Panc1 (cell line): ENCODE measurements at regions not wholly inside any gene's neighbourhood (a gene's known extent, or its start where the extent isn't known, plus 50 kb on each side); places are given as distances from the start of the nearest gene placed in this dataset.

Experiments used
- ATAC-seq: fragments of 200-7000 bp; cut with Tn5 transposase; 2 replicates; pipeline ENCODE4 v1.9.1; 2020; ENCODE audit warnings: mild to moderate bottlenecking, moderate library complexity
- BruUV-seq: library from RNA; stranded (reverse); fragments of 400-500 nt; replicated peaks from 2 replicates; lab custom pipeline; 2021; lab: Mats Ljungman, UMichigan
- CTCF ChIA-PET: fragments of 300-600 bp; sonication (Branson Sonifier 250); formaldehyde crosslinking; loops from one replicate; lab custom pipeline; 2022; ENCODE audit warnings: antibody characterized with exemption; lab: Charles Lee
- POLR2A ChIA-PET: fragments of 300-600 bp; sonication (Branson Sonifier 250); formaldehyde crosslinking; loops from one replicate; lab custom pipeline; 2022; ENCODE audit warnings: antibody characterized with exemption; lab: Charles Lee
- DNase-seq: peaks from one replicate; pipeline ENCODE4 v3.0.0-alpha.2; 2010; ENCODE audit warnings: low read depth, low spot score
- H3K27ac ChIP-seq: 2 replicates; pipeline ENCODE4 v1.5.1; 2011; ENCODE audit warnings: mild to moderate bottlenecking, low read length, inconsistent platforms
- H3K27me3 ChIP-seq: fragments of 200-500 bp; sonication (Bioruptor generic); 2 replicates; pipeline ENCODE4 v1.6.0; 2014; ENCODE audit warnings: low read length, inconsistent platforms; ENCODE audit not compliant: control insufficient read depth, insufficient read depth
- H3K36me3 ChIP-seq: fragments of 200-500 bp; sonication (Bioruptor generic); 2 replicates; pipeline ENCODE4 v1.5.1; 2014; ENCODE audit warnings: inconsistent platforms, mild to moderate bottlenecking, low read length, moderate library complexity; ENCODE audit not compliant: control insufficient read depth, insufficient read depth
- H3K4me1 ChIP-seq: 2 replicates; pipeline ENCODE4 v1.5.1; 2011; ENCODE audit warnings: inconsistent platforms, mild to moderate bottlenecking, low read length, moderate library complexity; ENCODE audit not compliant: control insufficient read depth, insufficient read depth
- H3K4me3 ChIP-seq, 2 experiments: 2 replicates each; pipeline ENCODE4 v1.5.1; 2011 to 2012; ENCODE audit warnings: low read depth in 2 of 2, low read length in 2 of 2, mild to moderate bottlenecking in 2 of 2, inconsistent platforms in 1 of 2, moderate library complexity in 1 of 2
- H3K9me3 ChIP-seq: fragments of 200-500 bp; sonication (Bioruptor generic); 2 replicates; pipeline ENCODE4 v1.5.1; 2014; ENCODE audit warnings: low read depth, mild to moderate bottlenecking, inconsistent platforms, low read length, moderate library complexity; ENCODE audit not compliant: control insufficient read depth, insufficient read depth
- CTCF ChIP-seq: fragments of 450-650 bp; IDR thresholded peaks from 2 replicates; pipeline ENCODE4 v1.5.1; 2017; ENCODE audit warnings: mild to moderate bottlenecking
- POLR2AphosphoS5 ChIP-seq: IDR thresholded peaks from 2 replicates; pipeline ENCODE4 v1.6.1; 2012; ENCODE audit warnings: mild to moderate bottlenecking, low read depth, low read length, moderate library complexity
- REST ChIP-seq, 2 experiments: IDR thresholded peaks; 2 replicates each; pipeline ENCODE4 v1.6.1; 2011 to 2012; ENCODE audit warnings: low read depth in 2 of 2, control low read depth in 1 of 2, low read length in 1 of 2, mild to moderate bottlenecking in 1 of 2, moderate library complexity in 1 of 2; ENCODE audit not compliant: insufficient read depth in 1 of 2
- SIN3A ChIP-seq: IDR thresholded peaks from 2 replicates; pipeline ENCODE4 v1.6.1; 2012; ENCODE audit warnings: low read depth, mild to moderate bottlenecking, low read length, moderate library complexity, borderline replicate concordance; ENCODE audit not compliant: insufficient read depth
- TCF7L2 ChIP-seq: IDR thresholded peaks from 2 replicates; pipeline ENCODE4 v1.6.1; 2011; ENCODE audit warnings: mild to moderate bottlenecking, low read depth, low read length, inconsistent platforms
- in situ Hi-C: cut with HindIII; loops from 2 replicates; pipeline ENCODE4 v1.10.0; 2016; ENCODE audit warnings: low sequenced_read_pairs, low pct_unique_long_range_greater_than_20kb
- intact Hi-C: fragments of 100-400 bp; cut with micrococcal nuclease; formaldehyde crosslinking; loops from one replicate; pipeline ENCODE4 v1.10.0; 2022; ENCODE audit not compliant: unreplicated experiment

GRCh38 chr2:7604456-7604855 lies 687.2 kb downstream of the RNF144A start:
- in situ Hi-C loops (no loop called here), intact Hi-C loops (no loop called here)
- Histone ChIP-seq H3K27me3 (no peaks in the 10 kb centered on the region; the same call in 1 of the 2 replicates), H3K9me3 (0 out of 2 replicates have a peak, but pooled peaks cover 2% of the 10 kb centered on the region), H3K36me3 (no peaks in the 10 kb centered on the region), H3K4me1 (no peaks in the 10 kb centered on the region), H3K27ac (no peak overlapping the region), H3K4me3 (no peak overlapping the region)
- DNase-seq (no peak), ATAC-seq (no peak)
- ChIA-PET POLR2A (no interaction called here), CTCF (no interaction called here)
- no TSS peak for BruUV-seq
- no peak for TF ChIP-seq CTCF

- no TSS peak for BruUV-seq
- DNase-seq = no peak
- no peaks in the 10 kb centered on the region; the same call in 1 of the 2 replicates for H3K27me3 ChIP-seq
- TF ChIP-seq SIN3A (no peak), REST (IDR thresholded peaks at IDR 0.05; ENCODE audit: insufficient read depth in 1 of 2, low read depth in 2 of 2, low read length in 1 of 2) (no peak), CTCF (no peak)
- H3K9me3 ChIP-seq = 0 out of 2 replicates have a peak, but pooled peaks cover 2% of the 10 kb centered on the region
- no peaks in the 10 kb centered on the region for H3K36me3 ChIP-seq
- H3K4me3 ChIP-seq = no peak overlapping the region
- no peaks in the 10 kb centered on the region for H3K4me1 ChIP-seq
- in situ Hi-C loops (no loop called here), intact Hi-C loops (no loop called here)
- H3K27ac ChIP-seq = no peak overlapping the region
- ChIA-PET POLR2A (no interaction called here), CTCF (no interaction called here)
- ATAC-seq = no peak
These were observed 690.4 kb downstream of the RNF144A start for GRCh38 chr2:7607441-7608173.

GRCh38 chr2:7609556-7609955 lies 692.3 kb downstream of the RNF144A start:
- ATAC-seq (no peak), DNase-seq (no peak)
- no peaks in the 10 kb centered on the region for H3K36me3 ChIP-seq
- no peaks in the 10 kb centered on the region for H3K4me1 ChIP-seq
- in situ Hi-C loops = no loop called here
- H3K27me3 ChIP-seq = no peaks in the 10 kb centered on the region; the same call in 1 of the 2 replicates
- no TSS peak for BruUV-seq
- TF ChIP-seq TCF7L2 (no peak), SIN3A (no peak), REST (IDR thresholded peaks at IDR 0.05; ENCODE audit: insufficient read depth in 1 of 2, low read depth in 2 of 2, low read length in 1 of 2) (no peak), POLR2AphosphoS5 (no peak), CTCF (no peak)
- no peak overlapping the region for H3K4me3 ChIP-seq
- no peaks in the 10 kb centered on the region for H3K9me3 ChIP-seq
- ChIA-PET POLR2A (no interaction called here), CTCF (no interaction called here)
- intact Hi-C loops = no loop called here
- no peak overlapping the region for H3K27ac ChIP-seq
